ENCODE measurements at regions not wholly inside any gene's neighbourhood (a gene's known extent, or its start where the extent isn't known, plus 50 kb on each side); places are given as distances from the start of the nearest gene placed in this dataset.

GRCh38 chrX:150158554-150159332, 204.4 kb upstream of the MAMLD1 start:
- TF ChIP-seq, protein P1, sequence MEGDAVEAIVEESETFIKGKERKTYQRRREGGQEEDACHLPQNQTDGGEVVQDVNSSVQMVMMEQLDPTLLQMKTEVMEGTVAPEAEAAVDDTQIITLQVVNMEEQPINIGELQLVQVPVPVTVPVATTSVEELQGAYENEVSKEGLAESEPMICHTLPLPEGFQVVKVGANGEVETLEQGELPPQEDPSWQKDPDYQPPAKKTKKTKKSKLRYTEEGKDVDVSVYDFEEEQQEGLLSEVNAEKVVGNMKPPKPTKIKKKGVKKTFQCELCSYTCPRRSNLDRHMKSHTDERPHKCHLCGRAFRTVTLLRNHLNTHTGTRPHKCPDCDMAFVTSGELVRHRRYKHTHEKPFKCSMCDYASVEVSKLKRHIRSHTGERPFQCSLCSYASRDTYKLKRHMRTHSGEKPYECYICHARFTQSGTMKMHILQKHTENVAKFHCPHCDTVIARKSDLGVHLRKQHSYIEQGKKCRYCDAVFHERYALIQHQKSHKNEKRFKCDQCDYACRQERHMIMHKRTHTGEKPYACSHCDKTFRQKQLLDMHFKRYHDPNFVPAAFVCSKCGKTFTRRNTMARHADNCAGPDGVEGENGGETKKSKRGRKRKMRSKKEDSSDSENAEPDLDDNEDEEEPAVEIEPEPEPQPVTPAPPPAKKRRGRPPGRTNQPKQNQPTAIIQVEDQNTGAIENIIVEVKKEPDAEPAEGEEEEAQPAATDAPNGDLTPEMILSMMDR (IDR thresholded peaks at IDR 0.05): no peak
- Histone ChIP-seq H3K27me3 (no peaks in the 10 kb centered on the region), H3K4me3 (no peak overlapping the region), H3K9me3 (no peaks in the 10 kb centered on the region), H3K36me3 (no peaks in the 10 kb centered on the region), H3K27ac (no peak overlapping the region), H3K4me1 (no peaks in the 10 kb centered on the region)
- no peak for DNase-seq (ENCODE audit: low spot score)

DNA sequence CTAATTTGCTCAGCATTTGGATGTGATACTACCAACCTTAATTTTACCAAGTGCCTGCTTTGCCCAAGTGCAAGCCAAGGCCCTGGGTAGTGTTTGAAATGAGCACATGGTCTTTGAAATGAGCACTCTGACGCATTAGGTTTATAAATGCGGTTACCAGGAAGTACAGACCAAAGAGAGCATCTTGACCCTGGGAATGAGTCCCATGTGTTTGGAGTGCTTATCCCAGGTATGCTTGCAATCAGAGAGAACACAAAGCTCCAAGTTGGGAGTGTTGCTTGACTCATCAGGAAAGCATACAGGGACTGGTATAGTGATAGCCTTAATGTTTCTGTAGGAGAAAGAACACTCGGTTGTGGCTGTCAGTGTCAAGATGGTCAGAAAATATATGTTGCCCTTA, 203.6 kb upstream of the MAMLD1 start:
- TF ChIP-seq, protein P1 (IDR thresholded peaks at IDR 0.05): no peak
- Histone ChIP-seq H3K36me3 (no peaks in the 10 kb centered on the region), H3K27me3 (no peaks in the 10 kb centered on the region), H3K9me3 (no peaks in the 10 kb centered on the region), H3K27ac (no peak overlapping the region), H3K4me1 (no peaks in the 10 kb centered on the region), H3K4me3 (no peak overlapping the region)
- no peak for DNase-seq (ENCODE audit: low spot score)

DNA sequence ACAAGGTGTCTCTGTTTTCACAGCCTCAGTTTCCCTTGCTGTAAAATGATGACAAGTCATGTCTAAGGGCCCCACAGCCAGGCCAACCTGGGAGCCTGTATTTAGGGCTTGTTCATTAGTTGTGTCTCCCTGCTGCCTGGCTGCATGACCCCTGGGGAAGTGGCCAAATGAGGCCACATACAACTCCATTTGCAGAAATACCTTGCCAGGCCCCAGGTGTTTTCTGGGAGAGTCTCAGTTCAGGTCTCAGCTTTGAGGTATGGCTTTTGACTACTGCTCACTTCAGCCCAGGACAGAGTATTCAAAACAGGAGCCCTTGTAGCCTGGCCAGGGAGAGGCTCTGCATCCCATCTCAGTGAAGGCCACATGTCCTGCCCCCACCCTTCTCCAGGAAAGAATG, 202.5 kb upstream of the MAMLD1 start:
- H3K4me3 ChIP-seq: no peak overlapping the region
- DNase-seq (ENCODE audit: low spot score): no peak
- H3K27ac ChIP-seq: no peak overlapping the region
- H3K27me3 ChIP-seq: no peaks in the 10 kb centered on the region
- H3K36me3 ChIP-seq: no peaks in the 10 kb centered on the region
- H3K4me1 ChIP-seq: no peaks in the 10 kb centered on the region
- TF ChIP-seq, protein P1 (IDR thresholded peaks at IDR 0.05): no peak
- no peaks in the 10 kb centered on the region for H3K9me3 ChIP-seq

- TF ChIP-seq, protein P1 (IDR thresholded peaks at IDR 0.05): no peak
- Histone ChIP-seq H3K27ac (no peak overlapping the region), H3K4me3 (no peak overlapping the region)
Observed at GRCh38 chrX:150161193-150161592, 201.9 kb upstream of the MAMLD1 start.

GRCh38 chrX:150162141-150162540, 201.0 kb upstream of the MAMLD1 start:
- Histone ChIP-seq H3K36me3 (no peaks in the 10 kb centered on the region), H3K27me3 (no peaks in the 10 kb centered on the region), H3K4me3 (no peak overlapping the region), H3K9me3 (no peaks in the 10 kb centered on the region), H3K27ac (no peak overlapping the region), H3K4me1 (no peaks in the 10 kb centered on the region)
- TF ChIP-seq, protein P1 (IDR thresholded peaks at IDR 0.05): no peak
- DNase-seq (ENCODE audit: low spot score): no peak

More at GRCh38 chrX:150161193-150161592, 201.9 kb upstream of the MAMLD1 start:
- Histone ChIP-seq H3K27me3 (no peaks in the 10 kb centered on the region), H3K4me1 (no peaks in the 10 kb centered on the region), H3K9me3 (no peaks in the 10 kb centered on the region), H3K36me3 (no peaks in the 10 kb centered on the region)
- DNase-seq (ENCODE audit: low spot score): no peak
